ENCODE measurements at regions not wholly inside any gene's neighbourhood (a gene's known extent, or its start where the extent isn't known, plus 50 kb on each side); places are given as distances from the start of the nearest gene placed in this dataset.

DNA sequence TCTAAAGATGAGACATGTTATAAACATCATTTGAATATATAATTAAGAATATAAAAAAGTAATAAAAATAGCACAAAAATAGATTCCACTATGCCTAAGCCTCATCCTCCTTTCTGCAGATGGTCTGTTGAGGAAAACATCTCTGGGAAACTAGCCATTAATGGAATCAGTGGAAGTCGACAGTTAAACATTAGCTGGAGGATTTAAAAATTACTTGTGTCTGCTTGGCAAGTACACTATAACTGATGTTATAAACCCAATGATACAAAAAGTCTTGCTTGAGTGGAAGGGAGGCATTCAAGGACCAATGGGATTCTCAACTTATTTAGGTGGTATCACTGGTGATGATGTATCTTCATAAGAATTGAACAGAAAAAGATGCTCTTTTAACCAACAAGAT lies 1598.3 kb downstream of the PCDH18 start:
- no peak for TF ChIP-seq CTCF (IDR thresholded peaks at IDR 0.05)
- no peak for TF ChIP-seq EP300 (IDR thresholded peaks at IDR 0.05)
